Heart right ventricle (tissue), 16 donors: ENCODE measurements at regions not wholly inside any gene's neighbourhood (a gene's known extent, or its start where the extent isn't known, plus 50 kb on each side); places are given as distances from the start of the nearest gene placed in this dataset.
A peak's percentile ranks its signal among the peaks of the same experiment; 100 is the strongest.

Source experiments
- ATAC-seq, 8 donors: fragments of 200-7000 bp; cut with Tn5 transposase; one replicate each; pipeline ENCODE4 v1.9.1; 2020; ENCODE audit warnings: mild to moderate bottlenecking in 8 of 8, moderate library complexity in 8 of 8, moderate number of reproducible peaks in 1 of 8
- DNase-seq, 2 donors: peaks; one replicate each; pipeline ENCODE4 v3.0.0-alpha.2; 2020
- H3K27ac ChIP-seq, 10 donors: fragments of 200-600 bp; sonication (generic) in 2 of 10; one replicate each; pipeline versions ENCODE4 v1.5.0 to v1.8.0; 2020 to 2022; ENCODE audit warnings: mild to moderate bottlenecking in 3 of 10
- H3K27me3 ChIP-seq, 7 donors: fragments of 200-600 bp; one replicate each; pipeline ENCODE4 v1.8.0; 2021 to 2022; ENCODE audit warnings: mild to moderate bottlenecking in 2 of 7
- H3K36me3 ChIP-seq, 9 donors: fragments of 200-600 bp; sonication (generic) in 1 of 9; one replicate each; pipeline versions ENCODE4 v1.5.0 to v1.8.0; 2020 to 2022; ENCODE audit warnings: mild to moderate bottlenecking in 2 of 9
- H3K4me1 ChIP-seq, 9 donors: fragments of 200-600 bp; sonication (generic) in 1 of 9; one replicate each; pipeline versions ENCODE4 v1.5.0 to v1.8.0; 2020 to 2022; ENCODE audit warnings: mild to moderate bottlenecking in 4 of 9
- H3K4me3 ChIP-seq, 10 donors: fragments of 200-600 bp; sonication (generic) in 2 of 10; one replicate each; pipeline versions ENCODE4 v1.5.0 to v1.8.0; 2020 to 2022; ENCODE audit warnings: mild to moderate bottlenecking in 7 of 10, moderate library complexity in 2 of 10
- H3K9me3 ChIP-seq, 11 donors: fragments of 200-600 bp in 10 of 11; sonication (generic) in 2 of 11; one replicate each; pipeline versions ENCODE4 v1.5.0 to v1.8.0; 2013 to 2022; ENCODE audit warnings: mild to moderate bottlenecking in 2 of 11, control low read depth in 1 of 11, moderate library complexity in 1 of 11
- WGBS, 2 donors: extraction: QIAGEN DNeasy Blood & Tissue Kit; methylation state at CpG; one replicate each; pipeline ENCODE4 v1.1.7; 2013; ENCODE audit warnings: inconsistent platforms in 1 of 2; 5-methylcytosine and 5-hydroxymethylcytosine counted together
- intact Hi-C, 10 donors: fragments of 100-400 bp; cut with DNase I; formaldehyde crosslinking; loops; one replicate each; pipeline versions ENCODE4 v1.11.1 to v1.14.2; 2022
- TF ChIP-seq, protein P1 (sequence below), 9 donors: fragments of 200-600 bp; sonication (generic) in 2 of 9; IDR thresholded peaks; one replicate each; pipeline versions ENCODE4 v1.5.0 to v1.8.0; 2021 to 2022; ENCODE audit warnings: antibody characterized with exemption in 9 of 9, mild to moderate bottlenecking in 5 of 9, moderate library complexity in 1 of 9
- donor health status: Arrhythmogenic right ventricular cardiomyopathy.
- donor health status: ischemic (EF 13 %, LVEDD 7.1; RV severe dilation, severe dysfunction).
- donor health status: healthy with polysubstance abuse.
- donor health status: DM: no; HTN: yes; CAD: no.
- donor health status: DM: no; HTN: no; CAD: no.
- donor health status: ischemic (EF 25% LVEDD 6.9; RV normal size, moderate dysfunction).
- donor health status: ischemic (EF 25% LVEDD 5.7; RV mildly dilated, moderate dysfunction).
- donor health status: healthy.
- donor health status: DM: yes; HTN: yes; CAD: no.
- donor health status: Ischemic cardiomyopathy.
- donor health status: ischemic (EF 35%, LVEDD 5.7; RV mildly dilated, moderate dysfunction).
- donor health status: nonischemic (EF 11% LVEDD 7.7; RV severe dilation, severe dysfunction).
- donor health status: DM: yes; HTN: yes; CAD: no.
- donor health status: PGD.
- donor health status: ischemic (EF 29% LVEDD 5.4; RV normal size, mild dysfunction).
- donor health status: nonischemic (EF 23%, LVEDD 6.1; RV moderate dilation, normal function).

DNA sequence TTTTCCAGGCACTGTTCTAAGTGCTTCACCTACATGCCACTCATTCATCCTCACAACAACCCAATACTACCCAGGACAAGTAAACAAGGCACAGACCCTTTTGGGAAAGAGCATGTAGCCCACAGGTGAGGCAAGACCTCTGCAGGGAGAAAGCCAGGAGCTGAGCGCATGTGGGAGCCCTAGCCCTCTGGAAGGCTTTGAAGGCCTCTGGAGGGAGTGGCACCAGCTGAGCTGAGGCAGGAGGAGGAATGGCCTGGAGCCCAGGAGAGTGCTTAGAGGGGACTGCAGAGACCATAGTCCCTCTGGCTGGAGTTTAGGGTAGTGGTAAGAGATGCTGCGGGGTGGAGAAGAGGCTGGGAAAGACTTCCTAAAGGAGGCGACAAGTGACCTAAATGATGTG is 516.5 kb downstream of the FUT8 start:
- Histone ChIP-seq H3K27me3 (peaks cover 0 to 38% (median 15%) of the 10 kb centered on the region in 7 donors), H3K4me3 (no peak overlapping the region), H3K36me3 (no peaks in the 10 kb centered on the region), H3K4me1 (no peaks in the 10 kb centered on the region), H3K27ac (no peak overlapping the region), H3K9me3 (no peaks in the 10 kb centered on the region)
- intact Hi-C loops = no loop called here
- TF ChIP-seq, protein P1, sequence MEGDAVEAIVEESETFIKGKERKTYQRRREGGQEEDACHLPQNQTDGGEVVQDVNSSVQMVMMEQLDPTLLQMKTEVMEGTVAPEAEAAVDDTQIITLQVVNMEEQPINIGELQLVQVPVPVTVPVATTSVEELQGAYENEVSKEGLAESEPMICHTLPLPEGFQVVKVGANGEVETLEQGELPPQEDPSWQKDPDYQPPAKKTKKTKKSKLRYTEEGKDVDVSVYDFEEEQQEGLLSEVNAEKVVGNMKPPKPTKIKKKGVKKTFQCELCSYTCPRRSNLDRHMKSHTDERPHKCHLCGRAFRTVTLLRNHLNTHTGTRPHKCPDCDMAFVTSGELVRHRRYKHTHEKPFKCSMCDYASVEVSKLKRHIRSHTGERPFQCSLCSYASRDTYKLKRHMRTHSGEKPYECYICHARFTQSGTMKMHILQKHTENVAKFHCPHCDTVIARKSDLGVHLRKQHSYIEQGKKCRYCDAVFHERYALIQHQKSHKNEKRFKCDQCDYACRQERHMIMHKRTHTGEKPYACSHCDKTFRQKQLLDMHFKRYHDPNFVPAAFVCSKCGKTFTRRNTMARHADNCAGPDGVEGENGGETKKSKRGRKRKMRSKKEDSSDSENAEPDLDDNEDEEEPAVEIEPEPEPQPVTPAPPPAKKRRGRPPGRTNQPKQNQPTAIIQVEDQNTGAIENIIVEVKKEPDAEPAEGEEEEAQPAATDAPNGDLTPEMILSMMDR (IDR thresholded peaks at IDR 0.05) = no peak
- no peak for ATAC-seq
- 94 to 97% methylated on average over 3 of the region's 3 CpGs for WGBS, 2 donors
- DNase-seq = no peak

DNA sequence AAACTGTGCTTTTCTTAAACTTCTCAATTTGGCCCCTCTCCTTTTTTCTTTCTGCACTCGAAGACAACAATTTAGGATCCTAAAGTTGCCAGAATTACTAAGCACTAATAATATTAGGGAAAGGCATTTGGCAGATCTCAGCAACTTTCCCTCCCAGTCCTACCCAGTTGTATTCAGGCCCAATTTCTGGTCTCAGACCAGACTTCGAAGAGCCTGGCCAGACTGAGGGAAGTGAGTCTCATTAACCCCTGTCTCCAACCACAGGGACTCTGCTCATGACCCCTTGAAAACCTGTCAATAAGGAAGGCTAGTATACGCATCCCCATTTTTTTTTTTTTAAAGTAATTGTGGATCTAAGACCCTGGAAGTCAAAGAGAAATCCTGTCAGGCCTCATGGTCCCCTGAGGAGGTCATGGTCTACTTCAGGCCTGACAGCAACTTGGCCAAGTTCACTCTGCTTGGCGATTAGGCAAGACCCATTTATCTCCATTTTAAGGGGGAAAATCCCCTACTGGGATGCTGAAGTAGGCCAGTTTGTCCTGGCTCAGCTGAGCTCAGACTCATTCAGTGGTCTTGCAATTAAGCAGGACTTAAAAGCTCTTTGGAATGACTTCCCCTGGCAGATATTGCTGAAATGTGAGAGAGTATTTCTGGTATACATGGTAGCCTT is 521.0 kb downstream of the FUT8 start:
- no peak overlapping the region for H3K4me3 ChIP-seq
- peaks cover 0 to 11% (median 8%) of the 10 kb centered on the region in 7 donors for H3K27me3 ChIP-seq
- ATAC-seq = peak in 4 of 8 donors; percentile 49 to 71 (median 64)
- WGBS, 2 donors = 64 to 85% methylated on average over 4 of the region's 4 CpGs
- no peaks in the 10 kb centered on the region for H3K9me3 ChIP-seq
- TF ChIP-seq, protein P1 (IDR thresholded peaks at IDR 0.05) = no peak
- H3K36me3 ChIP-seq = no peaks in the 10 kb centered on the region
- intact Hi-C loops = no loop called here
- H3K4me1 ChIP-seq = no peaks in the 10 kb centered on the region
- no peak overlapping the region for H3K27ac ChIP-seq
- DNase-seq = no peak

- TF ChIP-seq, protein P1 (IDR thresholded peaks at IDR 0.05) = no peak
- H3K9me3 ChIP-seq = no peaks in the 10 kb centered on the region
- H3K27ac ChIP-seq = no peak overlapping the region
- no peak for DNase-seq
- H3K4me1 ChIP-seq = no peaks in the 10 kb centered on the region
- H3K27me3 ChIP-seq = peaks cover 0 to 10% (median 3%) of the 10 kb centered on the region in 7 donors
- intact Hi-C loops = no loop called here
- H3K36me3 ChIP-seq = no peaks in the 10 kb centered on the region
- ATAC-seq = no peak
- no peak overlapping the region for H3K4me3 ChIP-seq
- 81 to 90% methylated on average over 5 of the region's 5 CpGs for WGBS, 2 donors
Observed at GRCh38 chr14:65934070-65934435, 521.5 kb downstream of the FUT8 start.

- H3K36me3 ChIP-seq = no peaks in the 10 kb centered on the region
- no peak overlapping the region for H3K27ac ChIP-seq
- ATAC-seq (no peak), DNase-seq (no peak)
- TF ChIP-seq, protein P1 (IDR thresholded peaks at IDR 0.05) = no peak
- H3K4me3 ChIP-seq = no peak overlapping the region
- no peaks in the 10 kb centered on the region for H3K4me1 ChIP-seq
- intact Hi-C loops = no loop called here
- no peaks in the 10 kb centered on the region for H3K9me3 ChIP-seq
- WGBS, 2 donors = 83 to 88% methylated on average over 3 of the region's 3 CpGs
- no peaks in the 10 kb centered on the region for H3K27me3 ChIP-seq
Observed at GRCh38 chr14:65936342-65936975, 523.9 kb downstream of the FUT8 start.
